ENCODE measurements at regions not wholly inside any gene's neighbourhood (a gene's known extent, or its start where the extent isn't known, plus 50 kb on each side); places are given as distances from the start of the nearest gene placed in this dataset.

- no TSS peak for BruUV-seq (replicated peaks)
- no peak for TF ChIP-seq CTCF (IDR thresholded peaks at IDR 0.05; ENCODE audit: unreplicated experiment)
- no peaks in the 10 kb centered on the region for H3K36me3 Mint-ChIP-seq (ENCODE audit: insufficient read depth, unreplicated experiment)
- POLR2A ChIA-PET = no interaction called here
- CTCF ChIA-PET = no interaction called here
- H3K4me1 Mint-ChIP-seq (ENCODE audit: insufficient read depth, unreplicated experiment) = no peaks in the 10 kb centered on the region
- H3K4me3 Mint-ChIP-seq (ENCODE audit: unreplicated experiment) = no peak overlapping the region
- no peaks in the 10 kb centered on the region for H3K9me3 Mint-ChIP-seq (ENCODE audit: unreplicated experiment)
- no peak overlapping the region for H3K27ac Mint-ChIP-seq (ENCODE audit: low read depth, unreplicated experiment)
- intact Hi-C loops (cut with micrococcal nuclease) = no loop called here
- DNase-seq (ENCODE audit: unreplicated experiment) = no peak
- no peaks in the 10 kb centered on the region for H3K27me3 Mint-ChIP-seq (ENCODE audit: insufficient read depth, unreplicated experiment)
These were observed 335.5 kb downstream of the ALG10 start for GRCh38 chr12:34357791-34358190.

- no peaks in the 10 kb centered on the region for H3K9me3 Mint-ChIP-seq (ENCODE audit: unreplicated experiment)
- POLR2A ChIA-PET = no interaction called here
These were observed 335.9 kb downstream of the ALG10 start for GRCh38 chr12:34358198-34358597.

GRCh38 chr12:34361721-34362316, 339.5 kb downstream of the ALG10 start:
- Mint-ChIP-seq H3K4me3 (ENCODE audit: unreplicated experiment) (no peak overlapping the region), H3K36me3 (ENCODE audit: insufficient read depth, unreplicated experiment) (no peaks in the 10 kb centered on the region), H3K27me3 (ENCODE audit: insufficient read depth, unreplicated experiment) (no peaks in the 10 kb centered on the region), H3K27ac (ENCODE audit: low read depth, unreplicated experiment) (no peak overlapping the region), H3K9me3 (ENCODE audit: unreplicated experiment) (peaks cover 12% of the 10 kb centered on the region), H3K4me1 (ENCODE audit: insufficient read depth, unreplicated experiment) (no peaks in the 10 kb centered on the region)
- no TSS peak for BruUV-seq (replicated peaks)
- no peak for DNase-seq (ENCODE audit: unreplicated experiment)
- no peak for TF ChIP-seq CTCF (IDR thresholded peaks at IDR 0.05; ENCODE audit: unreplicated experiment)
- CTCF ChIA-PET = no interaction called here
- POLR2A ChIA-PET = no interaction called here
- intact Hi-C loops (cut with micrococcal nuclease) = no loop called here

More at GRCh38 chr12:34358198-34358597, 335.9 kb downstream of the ALG10 start:
- no peak overlapping the region for H3K4me3 Mint-ChIP-seq (ENCODE audit: unreplicated experiment)
- no peak overlapping the region for H3K27ac Mint-ChIP-seq (ENCODE audit: low read depth, unreplicated experiment)
- no peak for DNase-seq (ENCODE audit: unreplicated experiment)
- no TSS peak for BruUV-seq (replicated peaks)
- CTCF ChIA-PET = no interaction called here
- H3K36me3 Mint-ChIP-seq (ENCODE audit: insufficient read depth, unreplicated experiment) = no peaks in the 10 kb centered on the region
- no peaks in the 10 kb centered on the region for H3K4me1 Mint-ChIP-seq (ENCODE audit: insufficient read depth, unreplicated experiment)
- H3K27me3 Mint-ChIP-seq (ENCODE audit: insufficient read depth, unreplicated experiment) = no peaks in the 10 kb centered on the region
- TF ChIP-seq CTCF (IDR thresholded peaks at IDR 0.05; ENCODE audit: unreplicated experiment) = no peak
- intact Hi-C loops (cut with micrococcal nuclease) = no loop called here

- no peaks in the 10 kb centered on the region for H3K27me3 Mint-ChIP-seq (ENCODE audit: insufficient read depth, unreplicated experiment)
- intact Hi-C loops (cut with micrococcal nuclease) = no loop called here
- POLR2A ChIA-PET = no interaction called here
- no peaks in the 10 kb centered on the region for H3K4me1 Mint-ChIP-seq (ENCODE audit: insufficient read depth, unreplicated experiment)
- no peak overlapping the region for H3K27ac Mint-ChIP-seq (ENCODE audit: low read depth, unreplicated experiment)
- DNase-seq (ENCODE audit: unreplicated experiment) = no peak
- TF ChIP-seq CTCF (IDR thresholded peaks at IDR 0.05; ENCODE audit: unreplicated experiment) = no peak
- H3K4me3 Mint-ChIP-seq (ENCODE audit: unreplicated experiment) = no peak overlapping the region
- no peaks in the 10 kb centered on the region for H3K36me3 Mint-ChIP-seq (ENCODE audit: insufficient read depth, unreplicated experiment)
- BruUV-seq (replicated peaks) = no TSS peak
- peaks cover 12% of the 10 kb centered on the region for H3K9me3 Mint-ChIP-seq (ENCODE audit: unreplicated experiment)
- CTCF ChIA-PET = no interaction called here
These were observed 340.9 kb downstream of the ALG10 start for GRCh38 chr12:34363050-34363673.

Measured in MCF 10A (cell line).